ENCODE measurements at regions not wholly inside any gene's neighbourhood (a gene's known extent, or its start where the extent isn't known, plus 50 kb on each side); places are given as distances from the start of the nearest gene placed in this dataset.

- TF ChIP-seq POLR2A (IDR thresholded peaks at IDR 0.05) (no peak), CTCF (IDR thresholded peaks at IDR 0.05) (no peak), EP300 (IDR thresholded peaks at IDR 0.05) (no peak)
Observed at GRCh38 chr10:93178226-93178625, 104.5 kb downstream of the CYP26A1 start.

Measured in sigmoid colon (tissue), 4 donors.